ENCODE measurements at regions not wholly inside any gene's neighbourhood (a gene's known extent, or its start where the extent isn't known, plus 50 kb on each side); places are given as distances from the start of the nearest gene placed in this dataset.

DNA sequence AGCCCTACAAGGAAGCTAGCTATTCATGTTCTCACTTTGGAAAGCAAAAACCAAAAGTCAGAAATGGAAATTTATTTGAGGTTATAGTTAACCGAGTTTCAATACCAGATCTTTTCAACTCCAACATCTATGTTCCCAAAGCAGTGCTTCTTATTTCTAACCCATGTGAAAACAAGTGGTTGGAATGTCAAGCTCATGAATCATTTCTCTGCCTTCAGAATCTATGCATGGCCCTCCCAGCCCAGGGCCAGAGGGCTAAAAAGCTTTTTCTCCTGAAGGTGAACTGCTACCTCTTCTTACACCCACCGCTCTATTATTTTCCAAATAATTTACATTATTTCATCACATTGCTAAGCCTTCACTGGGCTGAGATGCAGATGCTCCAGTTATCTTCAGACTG, 158.4 kb downstream of the SP3 start:
- TF ChIP-seq POLR2A (IDR thresholded peaks at IDR 0.05; ENCODE audit: low read length), result no peak
- TF ChIP-seq RAD21 (conservative IDR thresholded peaks at IDR 0.05 in 1 of 2, IDR thresholded peaks at IDR 0.05 in 1 of 2), result no peak
- TF ChIP-seq CHD4 (IDR thresholded peaks at IDR 0.05; ENCODE audit: borderline replicate concordance), result no peak
- TF ChIP-seq, protein P1, sequence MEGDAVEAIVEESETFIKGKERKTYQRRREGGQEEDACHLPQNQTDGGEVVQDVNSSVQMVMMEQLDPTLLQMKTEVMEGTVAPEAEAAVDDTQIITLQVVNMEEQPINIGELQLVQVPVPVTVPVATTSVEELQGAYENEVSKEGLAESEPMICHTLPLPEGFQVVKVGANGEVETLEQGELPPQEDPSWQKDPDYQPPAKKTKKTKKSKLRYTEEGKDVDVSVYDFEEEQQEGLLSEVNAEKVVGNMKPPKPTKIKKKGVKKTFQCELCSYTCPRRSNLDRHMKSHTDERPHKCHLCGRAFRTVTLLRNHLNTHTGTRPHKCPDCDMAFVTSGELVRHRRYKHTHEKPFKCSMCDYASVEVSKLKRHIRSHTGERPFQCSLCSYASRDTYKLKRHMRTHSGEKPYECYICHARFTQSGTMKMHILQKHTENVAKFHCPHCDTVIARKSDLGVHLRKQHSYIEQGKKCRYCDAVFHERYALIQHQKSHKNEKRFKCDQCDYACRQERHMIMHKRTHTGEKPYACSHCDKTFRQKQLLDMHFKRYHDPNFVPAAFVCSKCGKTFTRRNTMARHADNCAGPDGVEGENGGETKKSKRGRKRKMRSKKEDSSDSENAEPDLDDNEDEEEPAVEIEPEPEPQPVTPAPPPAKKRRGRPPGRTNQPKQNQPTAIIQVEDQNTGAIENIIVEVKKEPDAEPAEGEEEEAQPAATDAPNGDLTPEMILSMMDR (IDR thresholded peaks at IDR 0.05), result no peak
- TF ChIP-seq MYC (IDR thresholded peaks at IDR 0.05; ENCODE audit: borderline replicate concordance, low read length), result no peak
- TF ChIP-seq SMC3 (IDR thresholded peaks at IDR 0.05), result no peak
- TF ChIP-seq, protein P2, sequence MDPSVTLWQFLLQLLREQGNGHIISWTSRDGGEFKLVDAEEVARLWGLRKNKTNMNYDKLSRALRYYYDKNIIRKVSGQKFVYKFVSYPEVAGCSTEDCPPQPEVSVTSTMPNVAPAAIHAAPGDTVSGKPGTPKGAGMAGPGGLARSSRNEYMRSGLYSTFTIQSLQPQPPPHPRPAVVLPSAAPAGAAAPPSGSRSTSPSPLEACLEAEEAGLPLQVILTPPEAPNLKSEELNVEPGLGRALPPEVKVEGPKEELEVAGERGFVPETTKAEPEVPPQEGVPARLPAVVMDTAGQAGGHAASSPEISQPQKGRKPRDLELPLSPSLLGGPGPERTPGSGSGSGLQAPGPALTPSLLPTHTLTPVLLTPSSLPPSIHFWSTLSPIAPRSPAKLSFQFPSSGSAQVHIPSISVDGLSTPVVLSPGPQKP (IDR thresholded peaks at IDR 0.05; ENCODE audit: low read depth, low read length), result no peak
- TF ChIP-seq, protein P3, sequence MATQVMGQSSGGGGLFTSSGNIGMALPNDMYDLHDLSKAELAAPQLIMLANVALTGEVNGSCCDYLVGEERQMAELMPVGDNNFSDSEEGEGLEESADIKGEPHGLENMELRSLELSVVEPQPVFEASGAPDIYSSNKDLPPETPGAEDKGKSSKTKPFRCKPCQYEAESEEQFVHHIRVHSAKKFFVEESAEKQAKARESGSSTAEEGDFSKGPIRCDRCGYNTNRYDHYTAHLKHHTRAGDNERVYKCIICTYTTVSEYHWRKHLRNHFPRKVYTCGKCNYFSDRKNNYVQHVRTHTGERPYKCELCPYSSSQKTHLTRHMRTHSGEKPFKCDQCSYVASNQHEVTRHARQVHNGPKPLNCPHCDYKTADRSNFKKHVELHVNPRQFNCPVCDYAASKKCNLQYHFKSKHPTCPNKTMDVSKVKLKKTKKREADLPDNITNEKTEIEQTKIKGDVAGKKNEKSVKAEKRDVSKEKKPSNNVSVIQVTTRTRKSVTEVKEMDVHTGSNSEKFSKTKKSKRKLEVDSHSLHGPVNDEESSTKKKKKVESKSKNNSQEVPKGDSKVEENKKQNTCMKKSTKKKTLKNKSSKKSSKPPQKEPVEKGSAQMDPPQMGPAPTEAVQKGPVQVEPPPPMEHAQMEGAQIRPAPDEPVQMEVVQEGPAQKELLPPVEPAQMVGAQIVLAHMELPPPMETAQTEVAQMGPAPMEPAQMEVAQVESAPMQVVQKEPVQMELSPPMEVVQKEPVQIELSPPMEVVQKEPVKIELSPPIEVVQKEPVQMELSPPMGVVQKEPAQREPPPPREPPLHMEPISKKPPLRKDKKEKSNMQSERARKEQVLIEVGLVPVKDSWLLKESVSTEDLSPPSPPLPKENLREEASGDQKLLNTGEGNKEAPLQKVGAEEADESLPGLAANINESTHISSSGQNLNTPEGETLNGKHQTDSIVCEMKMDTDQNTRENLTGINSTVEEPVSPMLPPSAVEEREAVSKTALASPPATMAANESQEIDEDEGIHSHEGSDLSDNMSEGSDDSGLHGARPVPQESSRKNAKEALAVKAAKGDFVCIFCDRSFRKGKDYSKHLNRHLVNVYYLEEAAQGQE (IDR thresholded peaks at IDR 0.05), result no peak
- TF ChIP-seq EP300 (IDR thresholded peaks at IDR 0.05), result no peak
- TF ChIP-seq, protein P4, sequence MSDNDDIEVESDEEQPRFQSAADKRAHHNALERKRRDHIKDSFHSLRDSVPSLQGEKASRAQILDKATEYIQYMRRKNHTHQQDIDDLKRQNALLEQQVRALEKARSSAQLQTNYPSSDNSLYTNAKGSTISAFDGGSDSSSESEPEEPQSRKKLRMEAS (IDR thresholded peaks at IDR 0.05), result no peak
- no peak for TF ChIP-seq ZNF302 (CRISPR knock-in tag; IDR thresholded peaks at IDR 0.05)
- no peak for TF ChIP-seq NFE2L2 (conservative IDR thresholded peaks at IDR 0.05; ENCODE audit: low read length)

All from A549 (cell line).